Activated CD8-positive, alpha-beta T cell treated with anti-CD3 and anti-CD28 coated beads for 36 hours (primary cell): ENCODE measurements at regions not wholly inside any gene's neighbourhood (a gene's known extent, or its start where the extent isn't known, plus 50 kb on each side); places are given as distances from the start of the nearest gene placed in this dataset.

ENCODE experiments used
- ATAC-seq: fragments of 200-7000 bp; cut with Tn5 transposase; one replicate; pipeline ENCODE4 v1.10.0; 2021; ENCODE audit warnings: mild to moderate bottlenecking, moderate library complexity
- CTCF ChIA-PET: fragments of 350-600 bp; sonication (Branson Sonifier 250); formaldehyde crosslinking; loops from one replicate; lab custom pipeline; 2021; ENCODE audit warnings: antibody characterized with exemption; lab: Charles Lee
- POLR2A ChIA-PET: fragments of 350-600 bp; sonication (Branson Sonifier 250); formaldehyde crosslinking; loops from one replicate; lab custom pipeline; 2021; ENCODE audit warnings: antibody characterized with exemption; lab: Charles Lee
- DNase-seq: peaks from one replicate; pipeline ENCODE4 v3.0.0-alpha.2; 2020
- H3K27ac Mint-ChIP-seq: one replicate; pipeline ENCODE4 v1.8.0; 2021; ENCODE audit warnings: mild to moderate bottlenecking, mixed read lengths
- H3K27me3 Mint-ChIP-seq: one replicate; pipeline ENCODE4 v1.8.0; 2021; ENCODE audit warnings: mixed read lengths
- H3K36me3 Mint-ChIP-seq: one replicate; pipeline ENCODE4 v1.8.0; 2021; ENCODE audit warnings: low read depth, mixed read lengths
- H3K4me1 Mint-ChIP-seq: one replicate; pipeline ENCODE4 v1.8.0; 2021; ENCODE audit warnings: low read depth, mixed read lengths
- H3K4me3 Mint-ChIP-seq: one replicate; pipeline ENCODE4 v1.8.0; 2021; ENCODE audit warnings: mild to moderate bottlenecking, moderate library complexity, mixed read lengths
- H3K9me3 Mint-ChIP-seq: one replicate; pipeline ENCODE4 v1.8.0; 2021; ENCODE audit warnings: mixed read lengths
- intact Hi-C: fragments of 100-400 bp; cut with micrococcal nuclease; formaldehyde crosslinking; loops from one replicate; pipeline ENCODE4 v1.10.0; 2022
- TF ChIP-seq, protein P1 (sequence below): fragments of 200-600 bp; IDR thresholded peaks from one replicate; pipeline ENCODE4 v1.8.0; 2022; ENCODE audit warnings: antibody characterized with exemption, mild to moderate bottlenecking

DNA sequence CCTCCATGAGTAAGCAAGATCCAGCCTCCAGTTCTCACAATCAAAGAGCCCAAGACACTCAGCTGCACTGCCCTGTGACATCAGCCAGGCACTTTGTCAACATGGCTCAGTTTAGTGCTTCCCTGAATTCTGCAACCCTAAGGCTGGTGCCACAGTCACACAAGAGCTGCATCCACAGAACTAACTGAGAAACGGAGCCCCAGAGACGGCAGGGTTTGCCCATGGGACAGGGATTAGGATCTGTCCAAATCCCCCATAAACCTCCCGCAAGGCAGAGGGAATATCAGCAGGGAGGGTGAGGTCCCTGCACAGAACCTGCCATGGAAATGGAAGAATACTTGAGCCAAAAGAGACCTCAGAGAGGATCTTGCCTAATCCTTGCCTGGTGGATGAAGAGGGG is 70.4 kb upstream of the UQCRFS1 start:
- ATAC-seq (no peak), DNase-seq (no peak)
- no peak overlapping the region for H3K4me3 Mint-ChIP-seq
- ChIA-PET CTCF (interaction anchor here (1.6 kb wide), 1 partner anchor 20 kb away, joined by 5 read pairs; no protein-coding TSS in a partner anchor), POLR2A (no interaction called here)
- TF ChIP-seq, protein P1, sequence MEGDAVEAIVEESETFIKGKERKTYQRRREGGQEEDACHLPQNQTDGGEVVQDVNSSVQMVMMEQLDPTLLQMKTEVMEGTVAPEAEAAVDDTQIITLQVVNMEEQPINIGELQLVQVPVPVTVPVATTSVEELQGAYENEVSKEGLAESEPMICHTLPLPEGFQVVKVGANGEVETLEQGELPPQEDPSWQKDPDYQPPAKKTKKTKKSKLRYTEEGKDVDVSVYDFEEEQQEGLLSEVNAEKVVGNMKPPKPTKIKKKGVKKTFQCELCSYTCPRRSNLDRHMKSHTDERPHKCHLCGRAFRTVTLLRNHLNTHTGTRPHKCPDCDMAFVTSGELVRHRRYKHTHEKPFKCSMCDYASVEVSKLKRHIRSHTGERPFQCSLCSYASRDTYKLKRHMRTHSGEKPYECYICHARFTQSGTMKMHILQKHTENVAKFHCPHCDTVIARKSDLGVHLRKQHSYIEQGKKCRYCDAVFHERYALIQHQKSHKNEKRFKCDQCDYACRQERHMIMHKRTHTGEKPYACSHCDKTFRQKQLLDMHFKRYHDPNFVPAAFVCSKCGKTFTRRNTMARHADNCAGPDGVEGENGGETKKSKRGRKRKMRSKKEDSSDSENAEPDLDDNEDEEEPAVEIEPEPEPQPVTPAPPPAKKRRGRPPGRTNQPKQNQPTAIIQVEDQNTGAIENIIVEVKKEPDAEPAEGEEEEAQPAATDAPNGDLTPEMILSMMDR = no peak
- H3K9me3 Mint-ChIP-seq = no peaks in the 10 kb centered on the region
- peaks cover 28% of the 10 kb centered on the region for H3K27me3 Mint-ChIP-seq
- H3K36me3 Mint-ChIP-seq = no peaks in the 10 kb centered on the region
- no peaks in the 10 kb centered on the region for H3K4me1 Mint-ChIP-seq
- no peak overlapping the region for H3K27ac Mint-ChIP-seq
- intact Hi-C loops = no loop called here

DNA sequence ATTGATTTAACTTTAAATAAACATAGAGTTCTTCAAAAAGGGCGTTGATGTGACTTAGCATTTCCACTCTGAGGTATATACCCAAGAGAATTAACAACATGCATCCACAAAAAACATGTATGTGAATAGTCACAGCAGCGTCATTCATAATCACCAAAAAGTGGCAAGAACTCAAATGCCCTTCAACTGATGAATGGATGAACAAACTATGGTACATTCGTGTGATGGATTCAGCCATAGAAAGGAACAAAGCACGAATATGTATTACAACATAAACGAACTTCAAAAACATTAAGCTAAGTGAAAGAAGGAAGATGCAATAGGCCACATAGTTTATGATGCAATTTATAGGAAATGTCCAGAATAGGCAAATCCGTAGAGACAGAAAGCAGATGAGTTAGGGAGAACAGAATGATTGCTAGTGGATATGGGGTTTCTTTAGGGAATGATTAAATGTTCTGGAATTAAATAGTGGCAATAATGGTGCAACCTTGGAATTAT is 72.3 kb upstream of the UQCRFS1 start:
- ATAC-seq (no peak), DNase-seq (no peak)
- POLR2A ChIA-PET = no interaction called here
- Mint-ChIP-seq H3K27ac (no peak overlapping the region), H3K4me1 (no peaks in the 10 kb centered on the region), H3K27me3 (peaks cover 27% of the 10 kb centered on the region), H3K9me3 (no peaks in the 10 kb centered on the region), H3K36me3 (no peaks in the 10 kb centered on the region), H3K4me3 (no peak overlapping the region)
- intact Hi-C loops = no loop called here
- CTCF ChIA-PET = interaction anchor here (1.4 kb wide), 1 partner anchor 22 kb away, joined by 5 read pairs; no protein-coding TSS in a partner anchor
- TF ChIP-seq, protein P1 = no peak

DNA sequence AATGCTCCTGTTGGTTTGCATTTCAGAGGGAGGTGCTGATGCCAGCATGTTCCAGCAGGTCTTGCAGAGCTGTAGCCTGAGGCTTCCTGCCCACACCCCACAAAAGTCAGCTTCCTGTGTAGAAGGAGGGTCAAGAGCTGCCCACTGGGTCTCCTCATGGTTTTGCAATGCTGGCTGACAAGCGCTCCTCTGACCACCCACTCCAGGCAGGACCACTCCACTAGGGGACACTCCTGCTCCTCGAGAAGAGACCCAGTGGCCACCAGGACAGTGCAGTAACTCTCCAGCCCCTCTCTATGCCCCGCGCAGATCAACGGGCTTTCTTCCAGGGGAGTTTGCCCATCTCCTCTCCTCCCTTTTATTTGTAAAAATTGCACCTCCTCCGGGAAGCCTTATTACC is 72.9 kb upstream of the UQCRFS1 start:
- ChIA-PET CTCF (interaction anchor here (1.4 kb wide), 1 partner anchor 22 kb away, joined by 5 read pairs; no protein-coding TSS in a partner anchor), POLR2A (no interaction called here)
- H3K36me3 Mint-ChIP-seq = no peaks in the 10 kb centered on the region
- intact Hi-C loops = no loop called here
- DNase-seq (no peak), ATAC-seq (no peak)
- no peaks in the 10 kb centered on the region for H3K9me3 Mint-ChIP-seq
- TF ChIP-seq, protein P1 = peak; percentile 20
- no peak overlapping the region for H3K4me3 Mint-ChIP-seq
- no peak overlapping the region for H3K27ac Mint-ChIP-seq
- H3K27me3 Mint-ChIP-seq = peaks cover 23% of the 10 kb centered on the region
- H3K4me1 Mint-ChIP-seq = no peaks in the 10 kb centered on the region

DNA sequence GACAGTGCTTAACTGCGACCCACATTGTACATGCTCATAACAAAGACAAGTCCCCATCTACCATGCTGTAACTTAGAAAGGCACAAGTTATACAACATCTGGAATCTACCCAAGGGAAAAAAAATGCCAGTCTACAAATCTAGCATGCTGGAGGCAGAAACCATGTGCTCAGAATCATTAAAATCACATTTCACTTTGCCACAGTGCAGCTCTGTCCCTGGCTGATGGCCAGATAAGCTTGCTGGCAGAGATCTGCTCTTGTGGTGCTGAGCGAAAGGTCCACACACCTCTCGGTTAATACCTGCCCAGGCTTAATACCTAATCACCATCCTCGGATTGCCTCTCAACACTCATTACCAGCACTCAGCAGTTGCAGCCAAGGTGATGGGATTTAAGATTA is 74.1 kb upstream of the UQCRFS1 start:
- no peak overlapping the region for H3K27ac Mint-ChIP-seq
- no peak for ATAC-seq
- H3K27me3 Mint-ChIP-seq = peaks cover 20% of the 10 kb centered on the region
- no peaks in the 10 kb centered on the region for H3K9me3 Mint-ChIP-seq
- H3K4me1 Mint-ChIP-seq = no peaks in the 10 kb centered on the region
- intact Hi-C loops = no loop called here
- H3K4me3 Mint-ChIP-seq = no peak overlapping the region
- no peak for DNase-seq
- TF ChIP-seq, protein P1 = no peak
- H3K36me3 Mint-ChIP-seq = no peaks in the 10 kb centered on the region
- CTCF ChIA-PET = no interaction called here
- POLR2A ChIA-PET = no interaction called here

DNA sequence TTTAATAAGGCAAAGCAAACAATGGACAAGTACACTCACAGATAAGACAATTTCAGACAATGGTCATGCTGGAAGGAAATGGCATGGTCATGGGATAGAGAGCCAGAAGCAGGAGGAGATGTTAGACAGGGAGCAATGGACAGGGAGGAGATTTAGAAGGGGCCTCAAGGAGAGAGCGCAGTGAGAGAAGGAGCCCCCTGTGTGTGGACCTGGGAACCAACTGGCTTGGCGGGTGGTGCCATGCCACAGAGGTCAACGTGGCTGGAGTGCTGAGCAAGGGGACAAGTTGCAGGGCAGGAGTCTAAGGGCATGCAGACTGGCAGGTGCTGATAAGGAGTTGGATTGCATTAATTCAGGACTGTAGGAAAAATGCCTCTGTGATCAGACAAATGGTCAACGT is 75.3 kb upstream of the UQCRFS1 start:
- TF ChIP-seq, protein P1 = no peak
- Mint-ChIP-seq H3K27ac (no peak overlapping the region), H3K9me3 (no peaks in the 10 kb centered on the region), H3K27me3 (peaks cover 14% of the 10 kb centered on the region), H3K4me3 (no peak overlapping the region), H3K36me3 (no peaks in the 10 kb centered on the region), H3K4me1 (no peaks in the 10 kb centered on the region)
- DNase-seq (no peak), ATAC-seq (no peak)
- ChIA-PET POLR2A (no interaction called here), CTCF (interaction anchor here (1.0 kb wide), 1 partner anchor 26 kb away, joined by 3 read pairs; no protein-coding TSS in a partner anchor)
- intact Hi-C loops = no loop called here
